GM11168 (cell line): ENCODE measurements at regions not wholly inside any gene's neighbourhood (a gene's known extent, or its start where the extent isn't known, plus 50 kb on each side); places are given as distances from the start of the nearest gene placed in this dataset.

Source experiments
- in situ Hi-C: fragments of 300-500 bp; cut with MboI; formaldehyde crosslinking; loops from one replicate; pipeline ENCODE4 v1.12.0; 2022; ENCODE audit warnings: low sequenced_read_pairs; ENCODE audit not compliant: unreplicated experiment

DNA sequence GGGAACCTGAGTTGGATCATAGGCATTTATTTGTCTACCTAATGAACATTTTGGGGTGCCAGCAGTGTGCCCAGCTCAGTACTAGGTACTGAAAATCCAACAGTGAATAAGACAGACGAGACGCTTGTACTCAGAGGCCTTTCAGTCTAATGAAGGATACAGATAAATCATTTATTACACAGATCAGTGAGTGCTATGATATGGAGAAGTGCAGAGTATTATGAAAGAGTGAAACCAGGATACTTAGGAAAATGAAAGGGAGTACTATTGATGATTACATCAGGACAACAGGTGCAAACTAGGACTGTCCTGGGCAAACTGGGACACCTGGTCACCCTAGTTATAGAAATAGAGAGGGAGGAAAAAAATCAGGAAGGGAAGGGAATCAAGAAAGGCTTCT lies 207.5 kb upstream of the NCAM1 start:
- in situ Hi-C loops = no loop called here

GRCh38 chr11:112759418-112759817 lies 201.8 kb upstream of the NCAM1 start:
- in situ Hi-C loops = no loop called here

- in situ Hi-C loops = no loop called here
Measured at GRCh38 chr11:112760396-112761059, 200.7 kb upstream of the NCAM1 start.

DNA sequence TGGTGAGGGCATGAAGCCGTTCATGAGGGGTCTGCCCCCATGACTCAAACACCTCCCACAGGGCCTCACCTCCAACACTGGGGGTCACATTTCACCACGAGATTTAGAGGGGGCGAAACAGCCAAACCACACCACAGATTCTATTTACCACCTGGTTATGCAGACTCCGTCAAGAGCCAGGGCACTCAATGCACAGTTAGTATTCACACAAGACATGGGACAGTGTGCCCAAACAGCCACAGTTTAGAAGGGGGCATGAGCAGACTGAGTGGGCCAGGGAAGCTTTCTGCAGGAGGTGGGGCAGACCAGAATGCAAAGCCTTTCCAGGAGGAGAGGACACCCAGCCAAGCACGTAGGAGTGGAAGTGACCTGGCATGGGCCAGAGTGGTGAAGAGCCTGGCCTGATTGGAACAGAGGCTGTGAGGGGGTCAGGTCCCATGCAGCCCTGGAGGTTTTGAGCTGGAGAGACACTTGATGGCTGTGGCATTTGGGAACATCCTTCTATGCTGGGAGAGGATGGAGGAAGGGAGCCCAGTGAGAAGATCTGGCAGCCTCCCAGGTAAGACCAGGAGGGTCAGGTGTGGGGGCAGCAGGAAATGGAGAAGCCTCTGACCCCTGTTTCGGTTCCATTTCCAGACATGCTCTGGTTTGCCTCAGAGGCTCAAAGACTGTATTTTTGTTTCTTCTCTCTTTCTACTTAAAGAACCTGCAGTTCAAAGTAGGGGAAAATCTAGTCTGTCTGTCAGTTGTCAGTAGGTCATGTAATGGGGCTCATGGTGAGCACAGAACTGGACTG lies 199.1 kb upstream of the NCAM1 start:
- in situ Hi-C loops = no loop called here

- in situ Hi-C loops = no loop called here
Measured at GRCh38 chr11:112762707-112763090, 198.5 kb upstream of the NCAM1 start.

GRCh38 chr11:112765337-112765736 lies 195.9 kb upstream of the NCAM1 start:
- in situ Hi-C loops = no loop called here

DNA sequence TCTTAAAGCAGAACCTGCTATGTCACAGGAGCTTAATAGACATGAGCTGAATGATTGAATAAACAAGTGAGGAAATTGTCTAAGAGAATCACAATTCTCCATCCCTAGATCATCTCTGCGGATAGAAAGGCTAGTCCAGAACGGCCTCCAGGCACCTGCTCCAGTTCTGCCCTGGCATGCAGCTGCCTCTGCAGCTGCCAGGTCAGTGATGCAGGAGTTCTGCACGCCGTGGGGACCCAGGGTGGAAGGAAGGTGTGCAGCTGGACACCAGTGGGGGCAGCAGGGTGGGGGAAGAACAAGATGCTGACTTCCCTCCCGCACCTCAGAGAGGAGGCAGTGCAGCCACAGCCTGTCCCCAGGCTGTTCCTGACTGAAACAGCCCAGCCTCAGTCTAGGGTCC lies 192.1 kb upstream of the NCAM1 start:
- in situ Hi-C loops = no loop called here

- in situ Hi-C loops = no loop called here
Measured at GRCh38 chr11:112769584-112769983, 191.6 kb upstream of the NCAM1 start.

- in situ Hi-C loops = no loop called here
Measured at GRCh38 chr11:112770033-112770432, 191.2 kb upstream of the NCAM1 start.

- in situ Hi-C loops = no loop called here
Measured at GRCh38 chr11:112770487-112770886, 190.7 kb upstream of the NCAM1 start.

- in situ Hi-C loops = no loop called here
Measured at GRCh38 chr11:112771851-112772250, 189.4 kb upstream of the NCAM1 start.

DNA sequence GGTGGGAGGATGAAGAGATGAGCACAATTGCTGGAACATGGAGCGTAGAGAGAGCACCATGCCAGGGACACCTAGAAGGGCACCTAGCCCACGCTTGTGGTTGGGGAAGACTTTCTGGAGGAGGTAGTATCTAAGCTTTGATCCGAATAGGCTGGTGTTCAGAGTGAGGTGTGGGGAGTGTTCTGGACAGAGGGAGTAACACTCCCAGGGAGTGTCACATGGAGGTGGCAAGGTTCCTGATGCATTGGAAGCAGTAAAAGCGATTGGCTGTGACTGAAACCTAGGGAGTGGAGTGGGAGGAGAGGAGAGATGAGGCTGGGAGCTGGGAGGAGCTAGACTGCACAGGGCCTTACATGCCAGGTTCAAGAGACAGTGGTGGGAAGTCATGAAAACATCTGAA lies 188.0 kb upstream of the NCAM1 start:
- in situ Hi-C loops = no loop called here

DNA sequence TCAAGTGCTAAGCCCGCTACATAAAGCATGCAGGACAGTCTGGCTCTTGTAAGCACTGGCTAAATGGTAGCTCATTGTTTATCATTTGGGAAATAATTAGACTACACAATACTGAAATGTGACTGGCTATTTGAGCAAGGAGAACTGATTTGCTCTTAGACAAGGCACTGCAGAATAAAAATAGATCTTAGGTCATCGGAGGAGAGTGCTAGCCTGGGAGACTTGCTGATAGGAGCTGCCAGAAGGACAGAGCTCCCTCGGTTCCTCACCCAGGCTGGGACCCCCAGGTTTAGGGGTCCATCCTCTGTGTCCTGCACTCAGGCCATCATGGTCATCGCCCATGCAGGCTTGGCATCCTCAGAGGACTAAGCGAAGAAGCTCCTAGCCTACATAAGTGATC lies 184.4 kb upstream of the NCAM1 start:
- in situ Hi-C loops = loop anchor here (25.0 kb wide), 1 partner anchor 190 kb away; no protein-coding TSS in a partner anchor

DNA sequence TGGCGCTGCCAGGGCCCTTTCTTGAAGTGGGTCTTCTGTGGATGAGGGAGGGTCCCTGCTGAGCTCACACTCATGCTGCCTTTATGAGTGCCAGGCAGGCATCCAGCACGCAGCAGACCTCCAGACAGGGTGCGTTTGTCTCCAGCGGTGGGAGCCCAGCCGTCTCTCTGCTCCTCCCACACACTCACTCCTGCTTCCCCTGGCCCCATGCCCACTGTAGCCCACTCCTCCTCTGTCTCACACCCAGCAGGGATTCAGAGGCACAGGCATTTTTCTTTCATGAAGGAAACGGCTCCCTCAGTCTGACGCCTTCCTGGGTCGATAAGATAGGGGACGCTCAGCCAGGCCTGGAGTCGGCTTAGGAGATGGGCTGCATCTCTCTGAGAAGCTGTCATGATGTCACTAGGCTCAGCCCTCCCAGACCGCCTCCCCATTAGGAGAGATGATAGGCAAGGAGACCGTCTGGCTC lies 183.9 kb upstream of the NCAM1 start:
- in situ Hi-C loops = loop anchor here (25.0 kb wide), 1 partner anchor 190 kb away; no protein-coding TSS in a partner anchor

DNA sequence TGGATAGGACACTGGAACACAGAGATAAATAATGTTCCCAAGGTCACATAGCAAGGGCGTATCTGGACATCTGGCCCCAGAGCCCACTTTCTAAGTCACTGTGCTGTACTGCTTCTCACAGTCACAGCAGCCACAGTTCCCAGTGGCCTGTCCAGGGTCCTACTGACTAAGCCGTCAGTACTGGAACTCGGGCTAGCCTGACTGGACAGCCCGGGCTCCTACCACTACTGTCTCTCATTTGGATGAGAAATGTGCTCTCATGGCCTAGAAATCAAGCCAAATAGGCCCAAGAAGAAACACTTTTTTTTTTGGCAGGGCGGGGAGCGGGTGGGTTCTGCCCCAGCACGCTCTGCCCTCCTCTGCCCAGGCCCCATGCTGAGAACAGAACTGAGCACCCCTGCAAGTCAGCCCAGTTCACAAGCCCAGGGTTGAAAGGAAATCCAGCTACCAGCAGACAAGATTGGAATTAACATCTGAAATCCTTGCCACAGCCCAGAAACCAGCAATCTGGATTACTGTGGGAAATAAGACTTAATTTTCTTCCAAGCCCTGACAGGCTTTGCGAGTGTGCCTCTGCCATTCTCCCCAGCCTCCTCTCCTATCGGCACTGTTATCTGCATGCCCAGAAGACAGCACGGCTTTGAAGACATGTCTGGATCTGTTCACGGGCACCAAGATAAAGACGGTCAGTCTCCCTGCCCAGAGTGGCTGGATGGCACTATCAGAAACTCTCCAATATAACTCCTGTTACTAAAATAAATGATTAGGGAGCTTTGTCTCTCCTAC lies 182.9 kb upstream of the NCAM1 start:
- in situ Hi-C loops = loop anchor here (25.0 kb wide), 1 partner anchor 191 kb away; no protein-coding TSS in a partner anchor

GRCh38 chr11:112778877-112779266 lies 182.3 kb upstream of the NCAM1 start:
- in situ Hi-C loops = loop anchor here (25.0 kb wide), 1 partner anchor 192 kb away; no protein-coding TSS in a partner anchor

GRCh38 chr11:112780351-112781087 lies 180.7 kb upstream of the NCAM1 start:
- in situ Hi-C loops = loop anchor here (25.0 kb wide), 1 partner anchor 193 kb away; no protein-coding TSS in a partner anchor

GRCh38 chr11:112783945-112784322 lies 177.3 kb upstream of the NCAM1 start:
- in situ Hi-C loops = loop anchor here (25.0 kb wide), 1 partner anchor 197 kb away; no protein-coding TSS in a partner anchor

GRCh38 chr11:112784323-112785073 lies 176.7 kb upstream of the NCAM1 start:
- in situ Hi-C loops = loop anchor here (25.0 kb wide), 1 partner anchor 197 kb away; no protein-coding TSS in a partner anchor
